GM10248 (cell line): ENCODE measurements at regions not wholly inside any gene's neighbourhood (a gene's known extent, or its start where the extent isn't known, plus 50 kb on each side); places are given as distances from the start of the nearest gene placed in this dataset.

Source experiments
- CTCF ChIA-PET: fragments of 300-600 bp; sonication (Branson Sonifier 250); formaldehyde crosslinking; extraction: SDS; loops from one replicate; lab custom pipeline; 2021; ENCODE audit warnings: antibody characterized with exemption; lab: Yijun Ruan, JAX
- POLR2A ChIA-PET: fragments of 350-650 bp; sonication (Branson Sonifier 250); formaldehyde crosslinking; extraction: SDS; loops from one replicate; lab custom pipeline; 2020; ENCODE audit warnings: antibody characterized with exemption; lab: Yijun Ruan, JAX
- DNase-seq: peaks from one replicate; pipeline ENCODE4 v3.0.0; 2012; ENCODE audit errors: extremely low spot score
- TF ChIP-seq, protein P1 (sequence below): IDR thresholded peaks from 2 replicates; pipeline ENCODE4 v1.5.1; 2012; ENCODE audit warnings: mild to moderate bottlenecking, low read depth; ENCODE audit errors: extremely low read depth, missing control alignments, control extremely low read depth

DNA sequence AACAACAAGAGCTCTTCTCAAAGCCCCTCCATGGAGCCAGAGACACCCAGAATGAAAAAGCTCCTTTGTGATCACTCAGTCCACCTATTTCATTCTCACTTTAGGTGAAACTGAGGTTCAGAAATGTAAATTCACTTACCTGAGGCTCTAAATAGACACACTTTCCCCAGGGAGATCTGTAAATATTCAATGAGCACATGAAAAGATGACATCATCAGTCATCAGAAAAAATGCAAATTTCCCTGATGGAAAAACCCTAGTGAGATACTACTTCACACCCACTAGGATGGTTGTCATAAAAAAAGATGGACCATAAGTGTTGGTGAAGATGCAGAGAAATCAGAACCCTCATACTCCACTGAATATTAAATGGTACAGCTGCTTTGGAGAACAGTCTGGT lies 339.2 kb downstream of the EN1 start:
- TF ChIP-seq, protein P1, sequence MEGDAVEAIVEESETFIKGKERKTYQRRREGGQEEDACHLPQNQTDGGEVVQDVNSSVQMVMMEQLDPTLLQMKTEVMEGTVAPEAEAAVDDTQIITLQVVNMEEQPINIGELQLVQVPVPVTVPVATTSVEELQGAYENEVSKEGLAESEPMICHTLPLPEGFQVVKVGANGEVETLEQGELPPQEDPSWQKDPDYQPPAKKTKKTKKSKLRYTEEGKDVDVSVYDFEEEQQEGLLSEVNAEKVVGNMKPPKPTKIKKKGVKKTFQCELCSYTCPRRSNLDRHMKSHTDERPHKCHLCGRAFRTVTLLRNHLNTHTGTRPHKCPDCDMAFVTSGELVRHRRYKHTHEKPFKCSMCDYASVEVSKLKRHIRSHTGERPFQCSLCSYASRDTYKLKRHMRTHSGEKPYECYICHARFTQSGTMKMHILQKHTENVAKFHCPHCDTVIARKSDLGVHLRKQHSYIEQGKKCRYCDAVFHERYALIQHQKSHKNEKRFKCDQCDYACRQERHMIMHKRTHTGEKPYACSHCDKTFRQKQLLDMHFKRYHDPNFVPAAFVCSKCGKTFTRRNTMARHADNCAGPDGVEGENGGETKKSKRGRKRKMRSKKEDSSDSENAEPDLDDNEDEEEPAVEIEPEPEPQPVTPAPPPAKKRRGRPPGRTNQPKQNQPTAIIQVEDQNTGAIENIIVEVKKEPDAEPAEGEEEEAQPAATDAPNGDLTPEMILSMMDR, result no peak
- POLR2A ChIA-PET, result no interaction called here
- CTCF ChIA-PET, result interaction anchor here (1.3 kb wide), 1 partner anchor 14 kb away, joined by 3 read pairs; no protein-coding TSS in a partner anchor

DNA sequence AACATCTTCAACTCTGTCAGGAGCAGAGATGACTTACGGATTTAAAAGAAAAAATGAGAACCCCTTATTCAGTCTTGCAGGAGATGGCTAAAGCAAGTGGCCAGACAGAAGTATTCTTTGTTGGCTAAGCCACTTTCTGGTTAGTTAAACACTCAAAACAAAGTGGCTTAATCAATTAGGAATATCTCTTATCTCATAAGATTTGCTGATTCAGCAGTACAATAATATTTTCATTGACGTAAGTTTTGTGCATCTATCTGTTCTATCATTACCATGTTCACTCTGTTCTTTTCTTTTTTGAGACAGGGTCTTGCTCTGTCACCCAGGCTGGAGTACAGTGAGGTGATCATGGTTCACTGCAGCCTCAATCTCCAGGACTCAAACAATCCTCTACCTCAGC lies 342.0 kb downstream of the EN1 start:
- TF ChIP-seq, protein P1, result no peak
- POLR2A ChIA-PET, result no interaction called here
- CTCF ChIA-PET, result no interaction called here
- DNase-seq, result no peak

More for the DNA sequence above, 339.2 kb downstream of the EN1 start:
- no peak for DNase-seq

DNA sequence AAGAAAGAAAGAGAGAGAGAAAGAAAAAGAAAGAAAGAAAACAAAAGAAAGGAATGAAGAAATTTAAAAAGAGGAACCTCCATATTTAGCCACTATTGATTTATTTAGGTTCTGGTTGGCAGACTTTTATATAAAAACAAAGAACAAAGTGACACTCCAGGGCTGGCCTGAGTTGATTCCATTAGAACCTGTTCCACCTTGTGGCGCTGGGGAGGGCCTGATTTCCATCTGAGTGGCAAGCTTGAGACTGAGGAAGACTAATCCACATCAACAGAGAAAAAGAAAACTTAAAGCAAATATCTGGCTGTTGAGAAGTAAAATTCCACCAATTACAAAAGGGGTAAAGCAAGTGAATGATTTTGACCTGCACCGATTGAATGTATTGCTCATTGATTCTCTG lies 345.3 kb downstream of the EN1 start:
- CTCF ChIA-PET, result no interaction called here
- DNase-seq, result no peak
- POLR2A ChIA-PET, result no interaction called here
- TF ChIP-seq, protein P1, result no peak

DNA sequence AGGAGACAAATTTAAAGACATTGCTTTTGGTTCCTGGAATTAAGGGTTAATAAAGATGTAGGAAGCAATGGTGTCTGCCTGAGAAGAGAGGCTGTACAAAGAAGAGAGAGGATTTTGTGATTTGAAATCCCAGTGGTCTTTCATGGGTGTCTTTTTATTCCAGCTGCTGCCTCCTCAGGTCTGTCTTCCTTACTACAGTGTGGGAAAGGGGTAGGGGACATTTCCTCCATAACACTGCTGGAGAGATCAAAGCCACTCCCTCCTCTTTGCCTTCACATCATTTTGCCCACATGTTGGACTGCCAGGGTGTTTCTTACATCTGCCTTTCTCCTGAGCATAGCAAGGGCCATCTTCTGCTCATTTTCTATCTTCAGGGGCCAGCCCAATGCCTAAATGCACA lies 348.5 kb downstream of the EN1 start:
- ChIA-PET CTCF (no interaction called here), POLR2A (no interaction called here)

DNA sequence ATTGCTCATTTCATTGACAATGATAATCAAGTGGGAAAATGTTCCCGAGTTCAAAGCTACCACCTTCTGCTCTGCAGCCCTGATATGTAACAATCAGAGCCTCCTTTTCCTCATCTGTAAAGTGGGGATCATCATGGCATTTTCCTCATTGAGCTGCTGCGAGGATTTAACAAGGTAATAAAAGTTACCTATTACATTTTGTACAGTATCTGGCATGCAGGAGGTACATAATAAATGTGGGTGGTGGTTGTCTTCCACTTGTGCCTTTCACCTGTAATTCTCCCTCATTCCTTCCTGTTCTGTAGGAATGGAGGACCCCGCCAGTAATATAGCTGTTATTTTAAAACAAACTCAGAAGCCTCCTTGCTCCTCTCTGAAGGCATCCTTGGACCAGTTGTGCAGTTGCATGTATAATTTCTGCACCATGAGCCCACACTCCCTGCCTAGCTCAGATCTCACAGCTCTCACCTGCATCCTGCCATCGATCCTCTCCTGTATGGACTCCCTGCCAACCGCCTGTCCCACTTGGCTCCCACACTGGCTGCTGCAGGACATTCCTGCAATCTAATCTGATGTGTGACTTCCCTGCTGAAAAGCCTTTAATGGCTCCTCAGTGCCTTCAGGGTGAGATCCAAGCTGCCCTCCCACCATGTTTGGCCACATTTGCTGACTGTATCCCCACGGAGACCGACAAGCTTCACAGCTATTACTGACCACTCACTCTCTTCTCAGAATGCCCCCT lies 350.4 kb downstream of the EN1 start:
- ChIA-PET CTCF (interaction anchor here (1.2 kb wide), 1 partner anchor 9 kb away, joined by 4 read pairs; no protein-coding TSS in a partner anchor), POLR2A (no interaction called here)
- TF ChIP-seq, protein P1, result no peak
- no peak for DNase-seq

More for the DNA sequence above, 348.5 kb downstream of the EN1 start:
- TF ChIP-seq, protein P1, result no peak
- DNase-seq, result no peak

DNA sequence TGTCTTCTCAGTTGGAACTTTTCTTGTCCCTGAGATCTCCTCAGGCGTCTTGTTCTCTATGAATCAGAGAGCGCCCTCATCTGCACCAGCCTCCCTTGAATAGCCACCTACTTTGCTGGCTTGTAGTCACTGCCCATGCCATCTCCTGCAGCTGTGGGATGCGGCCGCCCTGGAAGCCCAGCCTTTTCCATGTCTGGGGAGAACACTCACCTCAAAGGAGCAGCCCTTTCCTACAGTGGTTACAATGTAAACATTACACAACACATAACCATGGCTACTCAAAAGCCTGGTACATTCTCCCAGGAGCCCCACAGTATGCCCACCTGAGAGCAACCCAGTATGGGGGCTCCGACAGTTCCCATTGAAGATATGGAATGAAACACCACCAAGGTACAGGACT lies 351.0 kb downstream of the EN1 start:
- CTCF ChIA-PET, result interaction anchor here (1.2 kb wide), 1 partner anchor 10 kb away, joined by 4 read pairs; no protein-coding TSS in a partner anchor
- POLR2A ChIA-PET, result no interaction called here
- TF ChIP-seq, protein P1, result no peak
- DNase-seq, result no peak
